Mesothelial cell of epicardium (in vitro differentiated cells): ENCODE measurements at regions not wholly inside any gene's neighbourhood (a gene's known extent, or its start where the extent isn't known, plus 50 kb on each side); places are given as distances from the start of the nearest gene placed in this dataset.

Source experiments
- DNase-seq, 2 experiments: peaks; one replicate each; pipeline ENCODE4 v3.0.0; 2021; ENCODE audit warnings: low spot score in 2 of 2; ENCODE audit not compliant: unreplicated experiment in 2 of 2
- H3K27ac Mint-ChIP-seq: 2 replicates; pipeline ENCODE4 v1.8.0; 2021; ENCODE audit warnings: mixed read lengths
- H3K27me3 Mint-ChIP-seq: 2 replicates; pipeline ENCODE4 v1.8.0; 2021; ENCODE audit warnings: low read depth, mixed read lengths
- H3K36me3 Mint-ChIP-seq: 2 replicates; pipeline ENCODE4 v1.8.0; 2021; ENCODE audit warnings: mixed read lengths
- H3K4me1 Mint-ChIP-seq: 2 replicates; pipeline ENCODE4 v1.8.0; 2021; ENCODE audit warnings: mixed read lengths
- H3K4me3 Mint-ChIP-seq: 2 replicates; pipeline ENCODE4 v1.8.0; 2021; ENCODE audit warnings: mild to moderate bottlenecking, moderate library complexity, mixed read lengths
- H3K9me3 Mint-ChIP-seq: 2 replicates; pipeline ENCODE4 v1.8.0; 2021; ENCODE audit warnings: mixed read lengths
- CTCF ChIP-seq: fragments of 200-600 bp; sonication (generic); IDR thresholded peaks from one replicate; pipeline ENCODE4 v1.5.0; 2021; ENCODE audit warnings: antibody characterized with exemption; ENCODE audit not compliant: unreplicated experiment

GRCh38 chr5:158431369-158432029 lies 572.6 kb upstream of the CLINT1 start:
- Mint-ChIP-seq H3K27ac (no peak overlapping the region), H3K27me3 (peaks cover 12% of the 10 kb centered on the region), H3K9me3 (peaks cover 6% of the 10 kb centered on the region), H3K4me1 (peaks cover 7% of the 10 kb centered on the region), H3K4me3 (no peak overlapping the region), H3K36me3 (no peaks in the 10 kb centered on the region)
- no peak for DNase-seq
- no peak for TF ChIP-seq CTCF

GRCh38 chr5:158430798-158431167 lies 571.8 kb upstream of the CLINT1 start:
- Mint-ChIP-seq H3K36me3 (no peaks in the 10 kb centered on the region), H3K27me3 (peaks cover 9% of the 10 kb centered on the region), H3K9me3 (peaks cover 6% of the 10 kb centered on the region), H3K4me1 (peaks cover 7% of the 10 kb centered on the region), H3K4me3 (no peak overlapping the region), H3K27ac (no peak overlapping the region)
- no peak for TF ChIP-seq CTCF
- no peak for DNase-seq

GRCh38 chr5:158430166-158430797 lies 571.3 kb upstream of the CLINT1 start:
- H3K27ac Mint-ChIP-seq, result peak overlapping the region; percentile 17
- H3K27me3 Mint-ChIP-seq, result peaks cover 8% of the 10 kb centered on the region
- no peak for DNase-seq
- peaks cover 7% of the 10 kb centered on the region for H3K4me1 Mint-ChIP-seq
- no peaks in the 10 kb centered on the region for H3K36me3 Mint-ChIP-seq
- H3K9me3 Mint-ChIP-seq, result peaks cover 6% of the 10 kb centered on the region
- H3K4me3 Mint-ChIP-seq, result no peak overlapping the region
- no peak for TF ChIP-seq CTCF

- H3K27ac Mint-ChIP-seq, result peak overlapping the region; percentile 23
These were observed 570.6 kb upstream of the CLINT1 start for GRCh38 chr5:158429564-158429963.

GRCh38 chr5:158423623-158424200 lies 564.8 kb upstream of the CLINT1 start:
- H3K27ac Mint-ChIP-seq, result peak overlapping the region; percentile 5
- H3K36me3 Mint-ChIP-seq, result no peaks in the 10 kb centered on the region
- peaks cover 15% of the 10 kb centered on the region for H3K4me1 Mint-ChIP-seq
- H3K27me3 Mint-ChIP-seq, result peaks cover 3% of the 10 kb centered on the region
- TF ChIP-seq CTCF, result no peak
- peaks cover 18% of the 10 kb centered on the region for H3K9me3 Mint-ChIP-seq
- no peak for DNase-seq
- no peak overlapping the region for H3K4me3 Mint-ChIP-seq

More at GRCh38 chr5:158429564-158429963, 570.6 kb upstream of the CLINT1 start:
- peaks cover 7% of the 10 kb centered on the region for H3K4me1 Mint-ChIP-seq
- H3K27me3 Mint-ChIP-seq, result peaks cover 6% of the 10 kb centered on the region
- peaks cover 6% of the 10 kb centered on the region for H3K9me3 Mint-ChIP-seq
- no peak for DNase-seq
- H3K36me3 Mint-ChIP-seq, result no peaks in the 10 kb centered on the region
- H3K4me3 Mint-ChIP-seq, result no peak overlapping the region
- no peak for TF ChIP-seq CTCF
